Activated gamma-delta T cell treated with anti-CD3 and anti-CD28 coated beads, Interleukin-2, amount 50 U/mL, for 16 hours (primary cell): ENCODE measurements at regions not wholly inside any gene's neighbourhood (a gene's known extent, or its start where the extent isn't known, plus 50 kb on each side); places are given as distances from the start of the nearest gene placed in this dataset.

Source experiments
- DNase-seq: peaks from one replicate; pipeline ENCODE4 v3.0.0-alpha.2; 2020; ENCODE audit warnings: low read depth

- no peak for DNase-seq
Measured at GRCh38 chr21:24727803-24728440, 879.4 kb downstream of the MRPL39 start.

DNA sequence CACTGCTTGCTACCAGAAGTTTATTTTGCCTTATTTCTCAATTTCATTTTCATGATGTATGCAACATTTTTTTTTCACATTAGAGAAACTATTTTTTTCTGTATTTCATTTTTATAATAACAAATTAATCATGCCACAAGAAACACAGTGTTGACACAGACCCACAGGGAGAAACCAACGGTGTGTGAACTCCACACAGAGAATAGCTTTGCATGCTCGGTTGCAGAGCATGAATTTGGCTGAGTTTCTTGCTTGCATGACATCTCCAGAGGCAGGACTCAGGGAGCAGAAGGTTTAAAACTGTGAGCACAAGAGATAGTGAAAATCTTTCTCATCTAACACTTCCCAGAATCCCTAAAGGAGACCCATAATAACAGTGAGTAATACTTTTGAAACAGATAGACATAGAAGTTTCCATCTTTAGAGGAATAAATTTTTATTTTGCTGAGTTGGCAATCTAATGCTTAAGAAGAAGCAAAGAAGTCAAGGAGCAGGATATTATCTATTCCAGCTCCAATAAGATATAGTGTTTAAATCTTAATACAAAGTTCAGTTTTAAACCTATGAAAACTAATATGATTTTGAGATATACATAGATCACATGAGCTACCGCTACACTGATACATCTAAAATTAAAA lies 890.9 kb downstream of the MRPL39 start:
- DNase-seq = no peak

DNA sequence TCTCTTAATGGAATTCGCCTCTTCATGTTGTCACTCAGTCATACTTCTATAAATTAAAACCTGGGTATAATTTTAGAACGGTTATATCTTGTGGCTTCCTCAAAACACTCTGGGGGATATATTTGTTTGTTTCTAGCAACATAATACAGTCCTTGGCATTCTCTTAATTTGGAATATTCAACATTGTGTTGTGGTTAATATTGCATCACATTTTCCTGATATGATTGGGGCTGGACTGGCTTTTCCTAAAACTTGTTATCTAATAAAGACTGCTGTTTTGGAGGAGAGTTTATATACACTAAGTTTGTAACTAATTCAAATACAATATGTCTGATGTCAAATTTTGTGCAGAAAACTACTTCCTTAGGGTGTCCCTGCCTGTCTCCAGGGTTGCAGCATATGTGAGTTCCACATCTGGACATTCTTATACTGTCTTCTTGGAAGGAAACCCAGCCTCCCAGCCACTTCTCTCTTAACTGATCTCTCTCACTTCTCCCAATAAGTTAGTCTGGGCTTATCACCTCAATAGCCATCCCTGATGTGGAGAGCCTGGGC lies 892.6 kb downstream of the MRPL39 start:
- no peak for DNase-seq

- no peak for DNase-seq
Measured at GRCh38 chr21:24705201-24705600, 902.1 kb downstream of the MRPL39 start.

- no peak for DNase-seq
Measured at GRCh38 chr21:24693779-24694178, 913.5 kb downstream of the MRPL39 start.

DNA sequence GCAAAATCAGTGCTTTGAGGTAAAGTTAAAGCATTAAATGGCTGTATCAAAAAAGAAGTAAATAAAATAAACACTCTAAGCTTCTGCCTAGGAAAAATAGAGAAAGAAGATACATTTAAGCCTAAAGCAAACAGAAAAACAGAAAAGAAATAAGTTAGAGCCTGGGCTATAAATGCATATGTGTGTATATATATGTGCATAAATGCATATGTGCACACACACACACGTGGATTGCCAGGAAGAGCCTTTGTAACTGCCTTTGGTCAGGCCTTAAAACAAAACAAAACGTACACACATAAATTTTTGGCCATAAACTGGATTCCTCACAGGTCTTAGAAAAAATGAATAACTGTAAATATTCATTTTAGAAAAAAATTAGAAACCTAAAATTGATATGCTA lies 925.8 kb downstream of the MRPL39 start:
- no peak for DNase-seq

DNA sequence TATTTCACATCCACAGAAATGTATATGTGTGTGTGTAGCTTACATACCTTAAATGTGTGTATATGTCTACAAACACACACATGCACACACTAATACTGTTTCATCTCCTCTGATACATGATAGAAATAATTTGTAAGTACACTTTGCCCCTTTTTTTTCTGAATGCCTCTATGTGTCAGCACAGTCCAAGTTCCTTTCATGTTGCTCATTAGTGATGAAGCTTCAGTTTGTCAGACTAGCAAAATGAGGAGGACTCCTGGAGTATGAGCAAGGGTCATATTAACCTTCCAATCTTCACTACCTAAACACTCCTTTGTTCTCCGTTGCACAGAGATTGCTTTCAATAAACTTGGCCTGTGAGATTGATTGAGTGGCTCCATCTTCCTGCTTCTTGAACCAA lies 935.4 kb downstream of the MRPL39 start:
- DNase-seq = no peak

DNA sequence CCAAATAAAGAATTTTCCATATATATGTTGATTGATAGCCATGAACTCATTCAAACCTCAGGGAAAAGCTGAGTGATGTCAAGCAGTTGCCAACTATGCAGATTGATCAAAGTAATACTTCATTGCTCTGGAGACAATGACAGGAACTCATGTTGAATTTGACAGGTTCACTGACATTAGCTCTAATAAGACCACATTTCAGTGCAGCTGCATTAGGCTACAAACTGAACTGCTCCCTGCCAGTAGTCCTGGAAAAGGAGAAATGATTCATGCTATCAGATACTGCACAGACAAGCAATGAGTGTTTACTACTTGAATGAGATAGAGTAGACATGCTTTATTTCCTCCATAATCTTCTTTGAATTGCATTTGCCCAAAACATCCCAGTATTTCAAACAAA lies 948.4 kb downstream of the MRPL39 start:
- no peak for DNase-seq

GRCh38 chr21:24658026-24658425 lies 949.3 kb downstream of the MRPL39 start:
- DNase-seq = no peak

DNA sequence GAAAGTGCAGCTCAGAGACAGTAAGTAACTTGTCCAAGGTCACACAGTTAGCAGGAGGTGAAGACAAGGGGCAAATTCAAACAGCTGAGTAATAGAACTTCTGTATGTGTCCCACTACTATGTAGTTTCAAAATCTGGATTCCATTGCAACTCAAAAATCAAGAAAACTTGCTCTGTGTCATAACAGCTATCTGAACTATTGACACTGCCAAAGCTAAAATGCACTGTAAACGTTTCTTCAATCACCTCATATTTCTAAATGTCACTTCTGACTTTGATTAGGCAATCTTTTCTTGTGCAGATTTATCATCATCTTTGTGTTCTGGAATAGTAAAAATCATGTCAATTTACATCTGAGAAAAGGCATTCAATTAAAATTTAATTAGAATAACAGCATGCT lies 957.6 kb downstream of the MRPL39 start:
- no peak for DNase-seq

DNA sequence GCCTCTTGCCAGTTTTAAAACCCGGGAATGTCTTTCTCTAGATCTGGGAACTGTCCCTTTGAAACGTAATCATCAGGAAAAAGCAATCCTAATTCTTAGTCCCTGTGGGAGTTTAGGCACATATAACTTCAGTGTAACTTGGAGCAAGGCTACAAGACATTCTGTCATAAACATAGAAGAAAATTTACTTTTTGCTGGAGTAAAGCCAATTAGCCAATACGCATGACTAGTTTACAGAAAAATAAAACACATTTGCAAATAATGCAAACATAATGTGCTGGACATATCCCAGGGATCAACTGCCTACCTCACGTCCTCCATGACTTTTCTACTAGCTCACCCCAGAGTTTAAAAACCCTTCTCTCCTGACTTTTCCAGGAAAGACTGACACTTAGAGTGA lies 970.6 kb downstream of the MRPL39 start:
- no peak for DNase-seq

DNA sequence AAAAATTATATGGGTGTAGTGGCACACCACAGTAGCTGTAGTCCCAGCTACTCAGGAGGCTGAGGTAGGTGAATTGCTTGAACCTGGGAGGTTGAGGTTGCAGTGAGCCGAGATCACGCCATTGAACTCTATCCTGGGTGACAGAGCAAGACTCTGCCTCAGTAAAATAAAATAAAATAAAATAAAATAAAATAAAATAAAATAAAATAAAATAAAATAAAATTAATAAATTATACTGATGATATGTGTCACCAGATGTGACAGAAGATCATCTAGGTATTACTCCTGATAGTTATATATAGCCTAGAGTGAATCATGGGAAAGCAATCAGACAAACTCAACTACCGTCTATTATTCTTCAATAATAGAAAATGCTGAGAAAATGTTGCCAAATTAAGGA lies 972.5 kb downstream of the MRPL39 start:
- DNase-seq = no peak

DNA sequence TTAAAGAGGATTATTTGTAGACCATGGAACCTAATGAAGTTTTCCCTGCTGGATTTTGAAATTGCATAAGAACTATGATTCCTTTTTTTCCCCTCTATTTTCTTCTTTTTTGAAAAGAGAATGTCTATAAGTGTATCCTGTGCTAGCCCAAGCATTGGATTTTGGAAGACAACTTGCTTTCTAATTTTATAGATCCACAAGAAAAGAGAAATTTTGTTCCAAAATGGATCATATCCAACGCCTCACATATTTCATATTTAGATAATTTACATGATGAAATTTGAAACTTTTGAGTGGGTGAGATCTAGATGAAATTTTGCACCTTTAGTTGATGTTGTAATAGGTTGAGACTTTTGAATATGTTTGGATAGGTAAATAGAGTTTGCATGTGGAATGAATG lies 978.7 kb downstream of the MRPL39 start:
- DNase-seq = no peak

- DNase-seq = no peak
Measured at GRCh38 chr21:24628046-24628445, 979.2 kb downstream of the MRPL39 start.

- DNase-seq = no peak
Measured at GRCh38 chr21:24617819-24618218, 989.5 kb downstream of the MRPL39 start.

- no peak for DNase-seq
Measured at GRCh38 chr21:24594082-24594481, 1013.2 kb downstream of the MRPL39 start.

DNA sequence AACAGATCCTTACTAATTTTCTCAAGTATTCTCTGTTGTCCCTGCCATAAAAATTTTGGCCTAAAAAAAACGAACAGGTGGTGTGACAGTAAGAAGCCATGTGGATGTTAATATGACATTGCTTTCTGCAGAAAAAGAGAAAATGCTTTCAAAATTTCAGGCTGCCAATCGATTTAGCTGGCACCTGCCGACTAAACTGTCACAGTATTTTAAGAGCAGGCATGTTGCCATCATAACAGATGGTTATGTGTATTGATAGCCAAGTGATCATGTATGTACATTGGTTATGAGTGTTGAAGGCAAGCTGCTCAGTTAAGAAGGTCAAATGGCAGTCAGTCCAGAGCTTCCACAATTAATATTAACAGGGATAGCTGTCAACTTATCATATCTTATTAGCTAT lies 1017.0 kb downstream of the MRPL39 start:
- no peak for DNase-seq

GRCh38 chr21:24583473-24583872 lies 1023.8 kb downstream of the MRPL39 start:
- no peak for DNase-seq

- no peak for DNase-seq
Measured at GRCh38 chr21:24577301-24577700, 1030.0 kb downstream of the MRPL39 start.

- DNase-seq = no peak
Measured at GRCh38 chr21:24561291-24561690, 1046.0 kb downstream of the MRPL39 start.

DNA sequence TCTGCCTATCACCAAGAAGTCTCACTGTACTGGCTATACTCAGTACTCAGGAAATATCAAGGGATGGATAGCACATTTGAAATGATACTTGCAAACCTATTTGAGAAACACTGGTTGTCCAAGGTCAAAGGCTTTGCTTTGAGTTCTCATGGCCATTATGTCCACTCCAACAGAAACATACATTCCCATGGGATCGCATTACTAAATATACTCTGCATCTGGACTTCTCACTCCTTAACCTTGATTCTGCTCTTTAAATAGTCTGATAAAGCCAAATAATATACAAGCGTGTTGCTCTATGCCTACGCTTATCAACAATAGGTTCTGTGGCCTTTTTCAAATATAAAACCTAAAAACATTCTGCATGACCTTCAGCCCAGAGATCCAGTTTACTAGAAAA lies 1054.8 kb downstream of the MRPL39 start:
- DNase-seq = no peak

DNA sequence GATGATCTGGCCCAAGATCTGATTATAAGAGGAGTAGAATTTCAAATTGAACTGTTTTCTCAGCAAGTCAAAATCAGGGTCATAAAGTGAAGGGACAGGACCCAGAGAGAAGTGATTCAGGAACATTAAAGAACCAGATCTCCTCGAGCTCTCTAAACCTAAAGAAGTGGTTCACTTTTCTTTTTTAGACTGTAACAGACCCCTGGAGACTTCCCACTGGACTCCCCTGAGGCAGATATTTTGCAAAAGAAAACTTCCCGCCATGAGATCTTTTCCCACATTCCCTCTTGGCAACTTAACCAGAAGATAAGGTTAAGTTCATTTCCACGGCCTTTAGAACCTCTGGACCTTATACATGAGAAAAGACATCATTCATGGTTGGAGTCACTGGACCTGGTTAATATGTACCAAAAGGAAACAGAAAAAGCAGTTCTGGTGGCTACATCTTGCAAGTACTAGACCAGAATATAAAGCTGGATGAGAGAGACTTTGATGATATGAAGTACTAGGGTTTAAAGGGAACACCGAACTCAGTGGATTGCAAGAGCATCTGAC lies 1061.4 kb downstream of the MRPL39 start:
- no peak for DNase-seq

GRCh38 chr21:24514081-24514733 lies 1093.1 kb downstream of the MRPL39 start:
- no peak for DNase-seq
